Pancreas (tissue), 10 donors: ENCODE measurements at regions not wholly inside any gene's neighbourhood (a gene's known extent, or its start where the extent isn't known, plus 50 kb on each side); places are given as distances from the start of the nearest gene placed in this dataset.

Experiments
- ATAC-seq, 4 donors: fragments of 200-7000 bp; cut with Tn5 transposase; one replicate each; pipeline versions ENCODE4 v1.8.0 to v1.9.1; 2020; ENCODE audit warnings: mild to moderate bottlenecking in 4 of 4, moderate library complexity in 4 of 4
- DNase-seq, 6 donors: peaks; one replicate each; pipeline ENCODE4 v3.0.0-alpha.2; 2020
- FAIRE-seq: peaks from 2 replicates; lab custom pipeline; 2012; peaks lifted over from hg19 to GRCh38; lab: Jason Lieb, UNC
- H3K27ac ChIP-seq, 4 donors: fragments of 200-600 bp; sonication (generic); 1 replicate in 3 of 4; 2 replicates in 1 of 4; pipeline versions ENCODE4 v1.5.0 to v1.8.0; 2020
- H3K27me3 ChIP-seq, 4 donors: fragments of 200-600 bp; one replicate each; pipeline ENCODE4 v1.8.0; 2021
- H3K36me3 ChIP-seq, 3 donors: fragments of 200-600 bp; sonication (generic) in 1 of 3; one replicate each; pipeline versions ENCODE4 v1.5.0 to v1.8.0; 2020 to 2021
- H3K4me1 ChIP-seq, 3 donors: fragments of 200-600 bp; one replicate each; pipeline ENCODE4 v1.8.0; 2021
- H3K4me3 ChIP-seq, 4 donors: fragments of 200-600 bp; sonication (generic) in 2 of 4; one replicate each; pipeline versions ENCODE4 v1.5.0 to v1.8.0; 2020 to 2021
- H3K9me3 ChIP-seq, 4 donors: fragments of 200-600 bp; one replicate each; pipeline ENCODE4 v1.8.0; 2021
- WGBS, 2 donors: extraction: QIAGEN DNeasy Blood & Tissue Kit; methylation state at CpG; one replicate each; pipeline ENCODE4 v1.1.7; 2013; 5-methylcytosine and 5-hydroxymethylcytosine counted together
- intact Hi-C, 3 donors: fragments of 100-400 bp; cut with DNase I; formaldehyde crosslinking; loops; one replicate each; pipeline versions ENCODE4 v1.11.1 to v1.14.2; 2022
- TF ChIP-seq, protein P1 (sequence below), 4 donors: fragments of 200-600 bp; sonication (generic) in 3 of 4; IDR thresholded peaks; one replicate each; pipeline versions ENCODE4 v1.5.0 to v1.8.0; 2021; ENCODE audit warnings: antibody characterized with exemption in 4 of 4
- donor health status: healthy with polysubstance abuse.
- donor health status: DM: no; HTN: no; CAD: no; lungs with moderate emphysema.
- donor health status: DM: no; HTN: no; CAD: no.
- donor health status: control.
- donor health status: control.
- donor health status: Bipolar disorder and iron deficiency.
- donor health status: DM: yes; HTN: yes; CAD: no.
- donor health status: DM: no; HTN: no; CAD: no.
- donor health status: DM: no; HTN: no; CAD: no.
- donor health status: DM: yes; HTN: yes; CAD: no.

DNA sequence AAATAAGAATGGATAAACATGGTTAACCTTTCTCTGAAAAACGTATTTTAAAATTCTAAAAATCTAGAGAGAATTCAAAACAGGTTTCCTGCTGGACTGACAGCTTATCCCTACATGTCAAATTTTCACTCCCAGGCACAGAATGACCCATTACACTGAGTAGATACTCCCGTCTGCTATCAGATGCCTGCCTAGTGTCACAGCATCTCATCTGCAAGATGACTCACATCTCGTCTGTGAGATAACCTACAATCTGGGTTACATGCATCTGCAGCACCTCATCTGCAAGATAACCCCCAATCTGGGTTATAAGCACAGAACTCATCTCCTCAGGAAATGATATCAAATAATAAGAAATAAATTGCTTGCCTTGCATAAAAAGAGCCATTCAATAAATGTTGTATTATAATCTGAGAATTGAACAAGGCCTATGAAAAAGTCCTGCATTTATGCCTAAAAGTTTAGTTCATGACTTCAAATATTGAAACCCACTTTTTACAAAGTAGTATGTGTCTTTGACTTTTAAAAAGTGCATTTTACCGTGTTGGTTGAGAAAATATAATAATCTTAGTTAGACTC, 188.3 kb upstream of the THBS1 start:
- H3K4me1 ChIP-seq, result peaks cover 8 to 20% (median 11%) of the 10 kb centered on the region in 3 donors
- H3K4me3 ChIP-seq, result no peak overlapping the region
- WGBS, 2 donors, result 75 to 83% methylated on average over 4 of the region's 4 CpGs
- no peaks in the 10 kb centered on the region for H3K36me3 ChIP-seq
- no peaks in the 10 kb centered on the region for H3K27me3 ChIP-seq
- TF ChIP-seq, protein P1, sequence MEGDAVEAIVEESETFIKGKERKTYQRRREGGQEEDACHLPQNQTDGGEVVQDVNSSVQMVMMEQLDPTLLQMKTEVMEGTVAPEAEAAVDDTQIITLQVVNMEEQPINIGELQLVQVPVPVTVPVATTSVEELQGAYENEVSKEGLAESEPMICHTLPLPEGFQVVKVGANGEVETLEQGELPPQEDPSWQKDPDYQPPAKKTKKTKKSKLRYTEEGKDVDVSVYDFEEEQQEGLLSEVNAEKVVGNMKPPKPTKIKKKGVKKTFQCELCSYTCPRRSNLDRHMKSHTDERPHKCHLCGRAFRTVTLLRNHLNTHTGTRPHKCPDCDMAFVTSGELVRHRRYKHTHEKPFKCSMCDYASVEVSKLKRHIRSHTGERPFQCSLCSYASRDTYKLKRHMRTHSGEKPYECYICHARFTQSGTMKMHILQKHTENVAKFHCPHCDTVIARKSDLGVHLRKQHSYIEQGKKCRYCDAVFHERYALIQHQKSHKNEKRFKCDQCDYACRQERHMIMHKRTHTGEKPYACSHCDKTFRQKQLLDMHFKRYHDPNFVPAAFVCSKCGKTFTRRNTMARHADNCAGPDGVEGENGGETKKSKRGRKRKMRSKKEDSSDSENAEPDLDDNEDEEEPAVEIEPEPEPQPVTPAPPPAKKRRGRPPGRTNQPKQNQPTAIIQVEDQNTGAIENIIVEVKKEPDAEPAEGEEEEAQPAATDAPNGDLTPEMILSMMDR (IDR thresholded peaks at IDR 0.05), result no peak
- DNase-seq, result no peak
- H3K27ac ChIP-seq, result no peak overlapping the region
- intact Hi-C loops, result no loop called here
- no peak for ATAC-seq
- no peak for FAIRE-seq
- no peaks in the 10 kb centered on the region for H3K9me3 ChIP-seq

DNA sequence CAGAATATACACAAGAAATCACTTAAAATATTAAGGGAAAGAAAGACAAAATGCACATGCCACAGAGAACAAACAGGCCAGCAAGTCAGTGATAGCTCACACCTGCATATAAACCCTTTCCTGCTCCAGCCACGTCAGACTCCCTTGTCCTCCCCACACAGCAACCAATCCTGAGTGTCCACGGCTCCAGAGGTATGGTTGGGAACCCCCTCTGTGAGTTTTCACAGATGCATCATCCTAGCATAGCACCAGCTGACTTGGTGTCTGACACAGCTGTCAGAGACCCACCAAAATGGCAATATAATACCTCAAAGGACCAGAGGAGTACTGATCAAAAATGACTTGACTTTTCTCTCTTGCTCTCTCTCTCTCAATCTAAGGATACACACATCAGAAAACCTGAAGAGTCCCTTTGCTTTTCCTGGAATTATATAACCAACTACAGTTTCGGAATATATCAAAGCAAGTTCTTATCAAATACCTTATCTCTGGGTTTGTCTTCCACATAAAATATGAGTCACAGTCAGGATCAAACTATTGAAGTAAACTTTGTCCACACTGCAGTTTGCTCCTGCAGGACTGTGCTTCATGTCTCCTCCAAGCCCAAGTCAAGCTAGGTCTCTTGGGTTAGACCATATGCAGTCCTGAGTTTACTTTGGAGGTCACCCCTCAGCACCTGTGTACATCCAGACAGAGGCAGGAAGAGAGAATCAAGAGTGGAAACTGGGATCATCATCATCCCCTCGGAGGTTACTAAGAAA, 187.1 kb upstream of the THBS1 start:
- FAIRE-seq (no peak), ATAC-seq (peak; percentile 40 to 58 (median 46)), DNase-seq (no peak)
- intact Hi-C loops, result no loop called here
- Histone ChIP-seq H3K9me3 (no peaks in the 10 kb centered on the region), H3K27ac (no peak overlapping the region), H3K4me1 (peaks cover 8 to 14% (median 11%) of the 10 kb centered on the region in 3 donors), H3K4me3 (no peak overlapping the region), H3K36me3 (no peaks in the 10 kb centered on the region), H3K27me3 (no peaks in the 10 kb centered on the region)
- 25 to 39% methylated on average over 4 of the region's 4 CpGs for WGBS, 2 donors
- TF ChIP-seq, protein P1 (IDR thresholded peaks at IDR 0.05), result no peak

DNA sequence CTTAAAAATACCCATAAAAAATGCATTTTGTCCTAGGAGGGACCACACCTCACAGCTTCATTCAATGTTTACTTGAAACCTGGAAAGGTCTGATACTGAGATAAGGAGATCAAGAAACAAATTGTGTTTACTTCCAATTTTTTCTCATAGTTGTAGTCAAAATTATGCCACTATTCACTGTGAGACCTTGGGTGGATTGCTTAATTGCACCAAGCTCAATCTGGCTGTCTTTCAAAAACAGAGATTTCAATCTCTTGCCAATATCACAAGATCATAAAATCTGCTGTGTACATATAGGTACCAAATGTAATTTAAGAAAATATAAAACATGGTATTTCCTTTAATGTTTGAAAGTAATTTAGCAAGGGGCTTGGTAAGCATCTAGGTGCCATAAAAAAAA, 186.4 kb upstream of the THBS1 start:
- ATAC-seq, result no peak
- DNase-seq, result no peak
- no peaks in the 10 kb centered on the region for H3K27me3 ChIP-seq
- no peaks in the 10 kb centered on the region for H3K9me3 ChIP-seq
- intact Hi-C loops, result no loop called here
- H3K4me3 ChIP-seq, result no peak overlapping the region
- no peaks in the 10 kb centered on the region for H3K36me3 ChIP-seq
- TF ChIP-seq, protein P1 (IDR thresholded peaks at IDR 0.05), result no peak
- peak; percentile 29 for FAIRE-seq
- peaks cover 8 to 14% (median 11%) of the 10 kb centered on the region in 3 donors for H3K4me1 ChIP-seq
- H3K27ac ChIP-seq, result no peak overlapping the region

GRCh38 chr15:39396979-39397615, 183.8 kb upstream of the THBS1 start:
- DNase-seq (no peak), FAIRE-seq (no peak), ATAC-seq (peak in 2 of 4 donors; percentile 14 to 22)
- no peaks in the 10 kb centered on the region for H3K36me3 ChIP-seq
- H3K27ac ChIP-seq, result no peak overlapping the region
- H3K27me3 ChIP-seq, result no peaks in the 10 kb centered on the region
- no peak overlapping the region for H3K4me3 ChIP-seq
- TF ChIP-seq, protein P1 (IDR thresholded peaks at IDR 0.05), result no peak
- no peaks in the 10 kb centered on the region for H3K9me3 ChIP-seq
- intact Hi-C loops, result no loop called here
- peaks cover 8 to 14% (median 11%) of the 10 kb centered on the region in 3 donors for H3K4me1 ChIP-seq
- WGBS, 2 donors, result 92 to 95% methylated on average over 8 of the region's 8 CpGs
